ENCODE measurements at regions not wholly inside any gene's neighbourhood (a gene's known extent, or its start where the extent isn't known, plus 50 kb on each side); places are given as distances from the start of the nearest gene placed in this dataset.

- peak; percentile 58 for DNase-seq (ENCODE audit: low read depth)
- no peak overlapping the region for H3K4me3 ChIP-seq (ENCODE audit: low read depth, low read length)
- TF ChIP-seq, protein P1, sequence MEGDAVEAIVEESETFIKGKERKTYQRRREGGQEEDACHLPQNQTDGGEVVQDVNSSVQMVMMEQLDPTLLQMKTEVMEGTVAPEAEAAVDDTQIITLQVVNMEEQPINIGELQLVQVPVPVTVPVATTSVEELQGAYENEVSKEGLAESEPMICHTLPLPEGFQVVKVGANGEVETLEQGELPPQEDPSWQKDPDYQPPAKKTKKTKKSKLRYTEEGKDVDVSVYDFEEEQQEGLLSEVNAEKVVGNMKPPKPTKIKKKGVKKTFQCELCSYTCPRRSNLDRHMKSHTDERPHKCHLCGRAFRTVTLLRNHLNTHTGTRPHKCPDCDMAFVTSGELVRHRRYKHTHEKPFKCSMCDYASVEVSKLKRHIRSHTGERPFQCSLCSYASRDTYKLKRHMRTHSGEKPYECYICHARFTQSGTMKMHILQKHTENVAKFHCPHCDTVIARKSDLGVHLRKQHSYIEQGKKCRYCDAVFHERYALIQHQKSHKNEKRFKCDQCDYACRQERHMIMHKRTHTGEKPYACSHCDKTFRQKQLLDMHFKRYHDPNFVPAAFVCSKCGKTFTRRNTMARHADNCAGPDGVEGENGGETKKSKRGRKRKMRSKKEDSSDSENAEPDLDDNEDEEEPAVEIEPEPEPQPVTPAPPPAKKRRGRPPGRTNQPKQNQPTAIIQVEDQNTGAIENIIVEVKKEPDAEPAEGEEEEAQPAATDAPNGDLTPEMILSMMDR (IDR thresholded peaks at IDR 0.05; ENCODE audit: low read depth, low read length, missing control alignments): no peak
- in situ Hi-C loops (cut with HindIII; ENCODE audit: low sequenced_read_pairs): no loop called here
Observed at GRCh38 chr1:172824209-172824608, 165.3 kb downstream of the FASLG start.

GRCh38 chr1:172826096-172826741 is 167.3 kb downstream of the FASLG start:
- TF ChIP-seq, protein P1 (IDR thresholded peaks at IDR 0.05; ENCODE audit: low read depth, low read length, missing control alignments): peak; percentile 64
- in situ Hi-C loops (cut with HindIII; ENCODE audit: low sequenced_read_pairs): no loop called here
- H3K4me3 ChIP-seq (ENCODE audit: low read depth, low read length): no peak overlapping the region
- DNase-seq (ENCODE audit: low read depth): peak; percentile 80

GRCh38 chr1:172827301-172827700 is 168.4 kb downstream of the FASLG start:
- H3K4me3 ChIP-seq (ENCODE audit: low read depth, low read length): no peak overlapping the region
- TF ChIP-seq, protein P1 (IDR thresholded peaks at IDR 0.05; ENCODE audit: low read depth, low read length, missing control alignments): no peak
- in situ Hi-C loops (cut with HindIII; ENCODE audit: low sequenced_read_pairs): no loop called here
- DNase-seq (ENCODE audit: low read depth): no peak

- TF ChIP-seq, protein P1 (IDR thresholded peaks at IDR 0.05; ENCODE audit: low read depth, low read length, missing control alignments): no peak
- DNase-seq (ENCODE audit: low read depth): no peak
- in situ Hi-C loops (cut with HindIII; ENCODE audit: low sequenced_read_pairs): no loop called here
- no peak overlapping the region for H3K4me3 ChIP-seq (ENCODE audit: low read depth, low read length)
Observed at GRCh38 chr1:172827841-172828240, 168.9 kb downstream of the FASLG start.

GRCh38 chr1:172832006-172832725 is 173.3 kb downstream of the FASLG start:
- no peak overlapping the region for H3K4me3 ChIP-seq (ENCODE audit: low read depth, low read length)
- TF ChIP-seq, protein P1 (IDR thresholded peaks at IDR 0.05; ENCODE audit: low read depth, low read length, missing control alignments): no peak
- no peak for DNase-seq (ENCODE audit: low read depth)
- in situ Hi-C loops (cut with HindIII; ENCODE audit: low sequenced_read_pairs): no loop called here

DNA sequence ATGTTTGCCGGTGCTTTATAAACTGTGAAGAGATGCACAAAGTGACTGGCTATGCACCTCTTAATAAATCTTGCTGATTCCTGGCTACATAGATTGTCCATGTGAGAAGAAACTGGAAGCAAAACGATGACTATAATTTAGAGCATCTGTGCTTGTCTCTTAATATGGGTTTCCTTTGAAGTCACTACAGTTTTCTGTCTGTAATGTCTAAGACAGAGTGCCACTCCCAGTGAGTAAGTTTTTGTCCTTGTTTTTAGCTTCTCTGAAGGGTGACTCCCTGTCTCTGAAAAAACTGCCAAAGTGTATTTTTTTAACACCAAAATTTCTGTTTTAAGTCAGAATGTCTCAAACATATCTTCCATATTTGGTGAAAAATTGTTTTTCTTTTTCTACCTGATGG is 175.1 kb downstream of the FASLG start:
- in situ Hi-C loops (cut with HindIII; ENCODE audit: low sequenced_read_pairs): no loop called here
- no peak overlapping the region for H3K4me3 ChIP-seq (ENCODE audit: low read depth, low read length)
- TF ChIP-seq, protein P1 (IDR thresholded peaks at IDR 0.05; ENCODE audit: low read depth, low read length, missing control alignments): no peak
- DNase-seq (ENCODE audit: low read depth): no peak
